ENCODE measurements at regions not wholly inside any gene's neighbourhood (a gene's known extent, or its start where the extent isn't known, plus 50 kb on each side); places are given as distances from the start of the nearest gene placed in this dataset.
"Not testable (repeated sequence)": the region's sequence is repeated elsewhere in the genome, so short reads cannot be mapped to it uniquely, and the experiment has no call there.

GRCh38 chr4:20149143-20149542 lies 102.6 kb upstream of the SLIT2 start:
- not testable (repeated sequence) for TF ChIP-seq CTCF (conservative IDR thresholded peaks at IDR 0.05); EZH2 (IDR thresholded peaks at IDR 0.05; ENCODE audit: low read depth)

All from PC-9 (cell line).